NCI-H146 treated with DMSO at 0.1 percent for 48 hours (cell line): ENCODE measurements at regions not wholly inside any gene's neighbourhood (a gene's known extent, or its start where the extent isn't known, plus 50 kb on each side); places are given as distances from the start of the nearest gene placed in this dataset.
A peak's percentile ranks its signal among the peaks of the same experiment; 100 is the strongest.

Experiments
- DNase-seq: peaks from one replicate; lab custom pipeline; 2025; ENCODE audit not compliant: unreplicated experiment; lab: John Stamatoyannopoulos, UW

DNA sequence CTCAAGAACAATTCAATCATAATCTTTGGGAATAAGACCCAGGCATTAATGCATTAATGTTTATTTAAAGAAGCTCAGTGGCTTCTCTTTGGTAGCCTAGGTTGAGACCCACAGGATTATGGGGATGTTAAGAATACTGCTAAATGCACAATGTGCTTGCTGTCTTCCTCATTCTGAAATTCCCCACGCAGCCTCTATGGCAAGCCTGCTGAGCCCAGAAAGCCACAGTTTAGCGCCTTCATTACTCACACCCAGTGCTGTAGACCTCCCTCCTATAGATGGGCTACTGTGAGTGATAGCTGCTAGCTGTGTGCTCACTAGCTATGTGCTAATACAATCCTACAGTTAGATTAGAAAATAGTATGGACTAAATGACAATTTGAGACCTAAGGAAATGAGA, 90.6 kb downstream of the TNFSF13B start:
- no peak for DNase-seq

DNA sequence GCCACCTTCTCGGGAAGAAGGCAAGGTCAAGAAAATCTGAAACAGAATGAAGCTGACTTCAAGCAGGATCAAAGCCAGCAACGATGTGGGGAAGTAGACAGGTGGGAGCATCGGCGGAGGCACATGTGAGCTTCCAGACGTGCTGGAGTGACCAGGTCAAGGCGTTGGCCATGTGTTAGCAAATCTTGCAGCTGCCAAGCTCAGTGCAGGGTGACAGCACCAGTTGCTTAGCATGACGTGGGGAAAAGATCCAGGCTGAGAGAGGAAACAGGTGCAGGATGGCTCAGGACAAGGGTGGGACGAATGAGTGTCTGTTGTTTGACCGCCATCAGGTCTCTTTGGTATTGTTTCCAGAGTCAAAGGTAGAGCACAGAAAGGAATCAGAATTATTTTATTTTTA, 92.3 kb downstream of the TNFSF13B start:
- DNase-seq, result peak; percentile 19

DNA sequence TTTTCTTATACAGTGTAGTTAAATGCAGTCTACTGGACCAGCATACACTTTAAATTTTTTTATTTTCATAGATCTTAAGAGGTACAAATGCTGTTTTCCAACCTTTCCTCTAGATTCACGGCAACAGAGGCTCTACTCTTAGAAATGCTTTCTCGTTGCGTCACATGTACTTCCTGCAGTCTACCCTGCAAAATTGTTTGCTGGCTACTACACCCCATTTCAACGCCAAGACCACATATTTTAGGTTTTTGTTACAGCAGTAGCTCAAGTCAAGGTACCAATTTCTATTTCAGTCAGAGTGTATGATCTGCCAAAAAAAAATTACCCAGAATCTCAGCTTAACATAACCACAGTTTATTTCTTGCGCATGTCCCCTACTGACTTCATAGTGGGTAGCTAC, 94.1 kb downstream of the TNFSF13B start:
- no peak for DNase-seq

DNA sequence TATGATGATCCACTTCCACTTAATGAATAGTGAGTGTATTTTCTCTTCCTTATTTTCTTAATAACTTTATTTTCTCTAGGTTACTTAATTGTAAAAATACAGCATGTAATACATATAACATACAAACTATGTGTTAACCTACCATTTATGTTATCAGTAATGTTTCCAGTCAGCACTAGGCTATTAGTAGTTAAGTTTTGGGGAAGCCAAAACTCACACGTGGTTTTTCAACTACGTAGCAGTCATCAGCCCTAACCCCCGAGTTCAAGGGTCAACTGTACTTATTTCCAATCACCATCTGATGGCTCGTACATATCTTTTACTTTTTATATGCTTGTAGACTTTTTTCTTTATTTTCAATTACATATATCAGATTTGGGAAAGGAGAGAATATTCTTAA, 95.7 kb downstream of the TNFSF13B start:
- no peak for DNase-seq

DNA sequence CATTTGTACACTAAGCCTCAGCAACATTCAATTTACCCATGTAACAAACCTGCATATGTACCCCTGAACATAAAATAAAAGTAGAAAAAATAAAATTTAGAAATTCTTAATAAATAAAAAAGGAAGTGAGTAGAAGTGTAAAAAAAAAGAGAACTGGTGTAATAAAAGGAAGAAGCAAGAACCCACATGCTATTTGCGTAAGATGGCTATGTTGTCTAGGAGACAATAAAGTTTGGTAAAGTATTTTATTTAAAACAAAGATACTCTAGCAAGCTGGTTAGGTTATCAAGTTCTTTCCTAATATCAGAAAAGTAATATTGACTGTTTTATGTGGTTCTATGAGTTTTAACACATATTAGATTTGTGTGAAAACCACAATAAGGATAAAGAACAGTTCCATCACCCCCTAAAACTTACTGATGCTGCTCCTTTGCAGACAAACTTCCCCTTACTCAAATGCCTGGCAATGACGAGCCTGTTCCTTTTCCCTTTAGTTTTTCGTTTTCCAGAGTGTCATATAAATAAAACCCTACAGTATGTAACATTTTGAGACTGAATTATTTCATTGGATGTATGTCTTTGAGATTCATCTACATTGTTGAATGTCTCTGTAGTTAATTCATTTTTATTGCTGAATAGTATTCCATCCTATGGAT, 98.9 kb downstream of the TNFSF13B start:
- no peak for DNase-seq

DNA sequence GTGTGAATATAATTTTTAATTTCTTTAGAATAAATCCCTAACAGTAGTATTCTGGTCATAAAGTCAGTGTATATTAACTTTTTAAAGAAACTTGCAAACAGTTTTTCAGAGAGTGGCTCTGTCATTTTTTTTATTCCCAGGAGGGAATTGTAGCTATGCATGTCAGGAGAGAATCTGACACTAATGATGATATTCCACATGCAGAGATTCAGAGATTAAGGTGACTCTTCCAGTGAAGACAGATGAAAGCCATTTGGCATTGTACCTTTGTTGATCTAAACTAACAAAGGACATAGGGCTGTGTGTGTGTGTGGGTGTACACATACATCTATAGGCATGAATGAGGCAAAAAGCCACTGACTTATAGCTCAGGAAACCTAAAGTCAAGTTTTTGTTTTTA, 99.9 kb downstream of the TNFSF13B start:
- DNase-seq, result no peak

DNA sequence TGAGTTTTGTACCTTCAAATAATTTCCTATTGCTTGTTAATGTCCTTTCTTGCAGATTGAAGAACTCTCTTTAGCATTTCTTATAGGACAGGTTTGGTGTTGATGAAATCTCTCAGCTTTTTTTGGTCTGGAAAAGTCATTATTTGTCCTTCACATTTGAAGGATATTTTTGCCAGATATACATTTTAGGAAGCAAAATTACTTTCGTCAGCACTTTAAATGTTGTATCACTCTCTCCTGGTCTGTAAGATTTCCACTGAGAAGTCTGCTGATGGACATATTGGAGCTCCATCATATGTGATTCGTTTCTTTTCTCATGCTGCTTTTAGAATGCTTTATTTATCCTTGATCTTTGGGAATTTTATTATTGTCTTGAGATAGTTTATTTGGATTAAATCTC, 105.5 kb downstream of the TNFSF13B start:
- no peak for DNase-seq

DNA sequence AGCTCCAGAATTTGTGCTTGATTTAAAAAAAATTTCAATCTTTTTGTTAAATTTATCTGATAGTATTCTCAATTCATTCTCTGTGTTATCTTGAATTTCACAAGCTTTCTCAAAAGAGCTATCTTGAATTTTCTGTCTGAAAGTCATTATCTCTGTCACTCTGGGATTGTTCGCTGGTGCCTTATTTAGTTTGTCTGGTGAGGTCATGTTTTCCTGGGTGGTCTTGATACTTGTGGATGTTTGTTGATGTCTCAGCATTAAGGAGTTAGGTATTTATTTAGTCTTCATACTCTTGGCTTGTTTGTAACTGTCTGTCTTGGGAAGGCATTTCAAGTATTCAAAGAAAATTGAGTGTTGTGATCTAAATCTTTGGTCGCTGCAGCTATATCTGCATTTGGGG, 106.3 kb downstream of the TNFSF13B start:
- DNase-seq, result no peak

DNA sequence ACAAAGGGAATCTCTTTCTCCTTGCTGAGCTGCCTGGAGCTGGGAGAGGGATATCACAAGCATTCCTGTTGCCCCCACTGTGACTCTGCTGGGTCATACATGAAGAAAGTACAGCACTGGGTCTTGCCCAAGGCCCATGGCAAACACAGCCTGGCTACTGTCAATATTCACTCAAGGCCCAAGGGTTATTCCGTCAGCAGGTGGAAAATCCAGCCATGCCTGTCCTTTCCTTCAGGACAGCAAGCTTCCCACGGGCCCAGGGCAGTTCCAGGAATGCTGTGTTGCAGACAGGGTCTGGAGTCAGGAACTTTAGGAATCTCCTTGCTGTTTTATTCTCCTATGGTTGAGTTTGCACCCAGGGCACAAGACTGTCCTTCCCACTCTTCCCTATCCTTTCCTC, 106.8 kb downstream of the TNFSF13B start:
- no peak for DNase-seq

DNA sequence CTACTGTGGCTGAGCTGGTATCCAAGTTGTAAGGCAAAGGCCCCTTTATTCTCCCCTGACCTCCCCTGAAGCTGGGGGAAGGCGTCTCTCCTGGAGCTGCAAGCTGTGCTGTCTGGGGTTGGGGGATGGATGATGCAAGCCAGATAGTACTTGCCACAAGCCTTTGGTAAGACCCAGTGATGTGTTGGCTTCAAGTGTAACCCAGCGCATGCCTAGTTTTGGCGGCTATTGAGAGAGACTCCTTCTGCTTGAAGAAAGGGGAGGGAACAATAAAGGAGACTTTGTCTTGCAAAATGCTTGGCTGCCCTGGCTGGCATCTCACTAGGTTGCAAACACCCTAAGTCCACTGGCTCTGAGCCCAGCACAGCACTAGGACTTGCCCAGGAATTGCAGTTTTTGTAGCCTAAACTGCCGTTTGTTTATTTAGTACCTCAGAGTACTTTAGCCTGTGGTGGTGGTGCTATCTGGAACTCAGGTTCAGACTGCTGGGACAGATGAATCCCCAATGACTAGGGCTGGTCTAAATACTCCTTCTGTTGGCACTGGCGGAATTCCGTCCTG, 108.2 kb downstream of the TNFSF13B start:
- no peak for DNase-seq

DNA sequence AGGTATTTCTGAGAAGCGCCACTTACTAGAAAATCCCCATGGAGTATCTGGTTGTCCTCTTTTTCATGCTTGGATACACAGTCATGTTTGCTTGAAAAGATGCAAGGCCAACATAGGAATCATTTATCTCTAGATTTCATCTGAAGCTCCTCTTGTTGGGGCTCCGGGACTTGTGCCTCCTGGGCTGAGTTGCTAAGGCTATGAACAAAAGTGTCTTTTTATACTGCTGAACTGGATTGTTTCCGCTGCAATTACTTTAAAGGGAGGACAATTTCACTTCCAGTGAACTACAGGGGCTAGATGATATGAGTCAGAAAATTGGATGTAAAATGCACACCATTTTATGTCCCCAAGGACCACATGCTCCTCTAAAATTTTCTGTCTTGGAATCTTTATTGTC, 114.1 kb downstream of the TNFSF13B start:
- no peak for DNase-seq

DNA sequence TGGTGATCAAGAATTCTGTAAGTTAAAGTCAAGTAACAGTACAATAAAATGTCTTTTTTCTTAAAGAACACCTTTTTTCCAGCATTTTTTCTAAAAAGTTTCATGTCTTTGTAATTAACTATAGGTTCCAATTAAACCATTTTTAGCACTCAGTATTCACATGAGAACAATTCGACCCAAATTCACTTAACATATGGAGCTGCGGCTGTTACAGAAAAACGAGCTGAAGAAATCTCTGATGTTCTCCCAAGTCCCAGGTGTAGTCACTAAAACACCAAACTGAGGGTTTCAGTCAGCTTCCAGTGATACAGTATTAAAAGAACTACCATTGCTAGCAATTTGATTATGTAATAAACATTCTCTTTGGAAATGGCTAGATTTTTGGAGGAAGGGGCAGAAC, 117.6 kb downstream of the TNFSF13B start:
- no peak for DNase-seq

DNA sequence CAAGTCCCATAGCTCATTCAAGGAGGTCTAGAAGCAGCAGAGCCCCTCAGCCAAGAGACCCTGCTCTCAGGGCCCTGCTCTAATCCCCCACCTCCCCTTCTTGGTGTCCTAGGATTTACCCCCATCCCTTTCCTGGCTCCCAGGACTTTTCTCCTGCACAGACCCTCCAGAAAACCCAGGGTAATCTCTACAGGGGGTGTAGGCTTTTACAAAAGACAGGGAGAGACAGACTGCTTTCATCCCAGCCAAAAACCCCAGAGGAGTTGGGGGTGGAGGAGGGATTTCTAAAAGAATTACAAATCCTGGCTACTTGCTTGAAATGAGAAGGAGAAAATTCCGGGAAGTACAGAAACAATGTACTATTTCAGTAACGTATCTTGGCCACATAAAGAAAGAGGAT, 133.3 kb downstream of the TNFSF13B start:
- DNase-seq, result no peak

DNA sequence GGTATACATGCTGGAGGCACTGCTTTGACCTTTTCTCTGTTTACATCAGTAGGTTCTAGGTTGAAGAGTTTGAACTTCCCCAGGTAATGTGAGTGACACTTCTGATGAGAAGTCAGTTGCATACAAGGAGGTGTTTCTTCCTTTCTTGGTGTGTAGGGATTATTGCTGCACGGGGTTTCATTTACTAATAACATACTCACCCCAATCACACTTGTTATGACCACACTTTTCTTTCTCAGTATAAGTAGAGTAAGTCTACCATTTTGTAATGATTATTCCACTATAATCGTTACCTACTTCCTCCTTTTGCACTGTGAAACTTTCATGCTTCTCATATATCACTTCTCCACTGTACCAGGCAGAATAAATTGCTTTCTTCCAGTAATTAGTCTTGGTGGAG, 138.0 kb downstream of the TNFSF13B start:
- no peak for DNase-seq

DNA sequence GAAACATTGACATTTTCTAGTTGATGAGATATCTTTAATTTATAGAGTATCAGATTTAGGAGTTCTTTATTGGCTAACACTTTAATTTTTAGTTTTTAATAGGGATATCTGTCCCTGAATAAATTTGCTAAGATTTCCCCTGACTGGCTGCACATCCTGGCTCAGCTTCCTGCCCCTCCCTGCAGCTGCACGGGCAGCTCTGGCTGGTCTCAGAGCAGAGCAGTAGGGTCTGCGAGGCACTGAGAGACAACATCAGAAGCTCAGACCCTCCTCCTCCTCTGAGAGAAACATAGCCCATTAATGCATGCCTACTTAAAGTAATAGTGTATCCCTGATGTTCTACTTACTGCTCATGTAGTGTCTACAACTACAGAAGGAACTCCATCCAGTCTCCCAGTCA, 139.2 kb downstream of the TNFSF13B start:
- DNase-seq, result no peak

DNA sequence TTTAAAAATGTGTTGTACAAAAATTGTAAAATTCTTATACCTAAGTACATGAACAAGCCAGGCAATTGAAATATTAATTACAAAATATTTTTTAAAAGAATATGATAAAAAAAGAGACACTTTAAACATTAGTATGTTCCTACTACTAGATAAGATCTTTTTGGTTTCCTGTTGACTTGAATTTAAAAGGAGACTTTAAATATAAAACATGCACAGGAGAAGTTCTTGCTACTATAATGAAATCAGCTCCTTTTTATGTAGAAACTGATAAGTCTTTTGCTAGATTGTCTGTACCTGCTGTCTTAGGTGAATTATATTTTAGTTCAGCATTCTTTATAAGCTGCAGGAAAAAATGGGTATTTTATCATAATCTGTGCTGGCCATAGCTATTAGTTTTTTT, 140.2 kb downstream of the TNFSF13B start:
- no peak for DNase-seq

DNA sequence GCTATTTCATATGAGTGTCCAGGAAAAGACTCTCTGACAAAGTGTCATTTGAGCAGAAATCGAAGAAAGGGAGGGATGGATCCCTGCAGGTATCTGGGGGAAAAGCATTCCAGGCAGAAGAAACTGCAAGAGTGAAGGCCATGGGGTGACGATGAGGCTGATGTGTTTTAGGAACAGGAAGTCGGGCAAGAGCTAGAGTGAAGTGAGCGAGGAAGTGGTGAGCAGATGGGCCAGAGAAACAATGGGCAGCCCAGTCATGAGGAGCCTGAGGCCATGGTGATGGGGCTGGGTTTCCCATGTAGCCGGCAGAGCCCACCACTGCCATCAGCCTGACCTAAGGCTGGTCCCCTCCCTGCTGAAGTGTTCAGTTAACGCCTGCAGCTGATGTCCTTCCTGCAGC, 150.2 kb downstream of the TNFSF13B start:
- no peak for DNase-seq

DNA sequence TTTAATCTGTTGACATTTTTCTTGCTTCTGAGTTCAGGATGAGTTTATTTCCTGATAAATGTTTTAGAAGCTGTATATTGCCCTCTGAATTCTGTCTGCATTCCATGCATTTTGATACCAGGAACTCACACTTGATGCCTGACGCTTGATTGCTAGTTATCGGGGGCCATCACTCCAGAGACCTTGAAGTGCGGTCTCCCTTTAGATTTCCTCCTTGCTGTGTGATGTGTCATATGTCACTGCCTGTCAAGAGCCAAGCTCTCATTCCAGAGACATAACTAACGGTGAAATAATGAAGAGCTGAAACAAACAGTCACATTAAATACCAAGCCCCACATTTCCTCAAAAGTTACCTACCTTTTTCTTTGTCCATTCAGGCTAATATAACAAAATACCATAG, 155.5 kb downstream of the TNFSF13B start:
- DNase-seq, result no peak

DNA sequence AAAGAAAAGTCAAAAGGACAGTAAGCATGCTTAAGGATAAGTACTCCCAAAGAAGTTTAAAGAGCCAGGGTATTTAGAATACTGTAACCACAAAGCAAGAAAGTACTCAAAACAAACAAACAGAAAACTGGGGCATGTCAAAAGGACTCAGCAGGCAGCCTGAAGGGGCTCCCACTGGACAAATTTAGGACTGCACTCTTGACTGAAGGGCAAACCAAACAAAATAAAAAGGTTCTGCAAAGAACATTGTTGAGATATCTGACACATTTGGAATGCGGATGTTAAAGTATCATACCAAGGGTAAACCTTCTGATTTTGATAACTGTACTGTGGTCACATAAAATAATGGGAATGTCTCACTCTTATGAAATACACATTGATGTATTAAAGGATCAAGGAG, 157.4 kb downstream of the TNFSF13B start:
- no peak for DNase-seq

DNA sequence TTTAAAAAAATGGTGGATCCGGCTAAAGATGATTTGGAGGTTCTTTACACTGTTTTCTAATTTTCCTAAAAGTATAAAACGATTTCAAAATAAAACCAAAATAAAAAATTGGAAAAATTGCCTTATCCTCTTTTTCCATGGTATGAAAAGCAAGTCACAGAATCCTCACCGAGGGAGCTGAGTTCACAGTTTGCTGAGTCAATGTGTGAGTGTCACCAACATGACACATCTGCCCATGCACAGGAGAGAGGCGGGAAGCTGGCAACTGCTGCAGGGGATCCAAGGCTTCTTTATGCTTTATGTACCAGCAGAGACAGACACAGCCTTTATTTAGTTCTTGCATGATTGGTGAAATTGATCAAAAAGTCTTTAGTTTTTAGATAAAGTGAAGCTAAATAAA, 157.8 kb downstream of the TNFSF13B start:
- DNase-seq, result no peak

DNA sequence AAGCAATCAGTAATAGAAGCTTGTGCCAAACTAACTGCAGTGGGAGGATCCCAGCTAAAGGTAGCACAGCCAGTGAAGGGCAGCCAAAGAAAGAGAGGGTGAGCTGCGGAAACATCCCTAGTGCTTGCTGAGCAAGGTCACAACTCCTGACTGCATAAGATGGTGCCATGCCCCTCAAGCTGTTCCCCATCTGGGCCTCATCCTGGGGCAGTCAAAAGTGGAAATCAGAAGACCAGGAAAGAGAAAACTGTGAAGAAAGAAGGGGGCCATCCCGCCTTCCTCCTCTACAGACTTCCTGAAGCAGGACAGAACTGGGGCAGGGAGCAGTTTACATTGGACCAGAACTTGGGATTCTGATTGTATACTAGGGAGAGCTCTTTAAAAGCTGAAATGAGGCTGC, 159.2 kb downstream of the TNFSF13B start:
- no peak for DNase-seq

DNA sequence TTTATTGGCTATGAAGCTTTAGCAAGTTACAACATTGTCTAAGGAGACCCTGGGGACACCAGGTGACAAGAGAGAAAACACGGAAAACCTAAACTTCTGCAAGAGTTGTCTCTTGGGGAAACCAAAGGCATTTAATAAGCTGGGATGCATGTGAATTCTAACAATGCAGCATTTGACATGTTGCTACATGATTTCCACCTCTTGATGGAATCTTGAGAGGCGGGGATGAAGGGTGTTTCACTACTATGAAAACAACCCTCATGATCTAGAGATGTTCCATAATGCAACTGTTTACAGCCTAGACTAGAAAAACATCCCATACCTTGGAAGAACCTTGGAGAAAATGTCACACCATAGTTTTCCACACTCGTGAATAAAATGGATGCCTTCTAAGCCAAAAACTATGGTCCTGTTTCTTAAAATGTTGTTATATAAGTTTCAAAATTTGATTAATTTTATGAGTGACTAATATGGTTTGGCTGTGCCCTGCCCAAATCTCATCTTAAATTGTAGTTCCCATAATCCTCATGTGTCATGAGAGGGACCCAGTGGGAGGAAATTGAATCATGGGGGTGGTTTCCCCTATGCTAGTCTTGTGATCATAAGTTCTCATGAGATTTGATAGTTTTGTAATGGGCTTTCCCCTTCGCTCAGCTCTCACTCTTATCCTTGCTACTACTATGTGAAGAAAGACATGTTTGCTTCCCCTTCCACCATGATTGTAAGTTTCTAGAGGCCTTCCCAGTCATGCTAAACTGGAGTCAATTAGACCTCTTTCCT, 164.6 kb downstream of the TNFSF13B start:
- DNase-seq, result no peak
